Endothelial cell of umbilical vein (primary cell): ENCODE measurements at regions not wholly inside any gene's neighbourhood (a gene's known extent, or its start where the extent isn't known, plus 50 kb on each side); places are given as distances from the start of the nearest gene placed in this dataset.

Experiments
- CTCF ChIP-seq, 2 donors: IDR thresholded peaks; 1 replicate in 1 of 2; 2 replicates in 1 of 2; pipeline ENCODE4 v1.5.1; 2011; ENCODE audit warnings: low read length in 2 of 2, mild to moderate bottlenecking in 2 of 2, moderate library complexity in 2 of 2, control low read depth in 1 of 2, inconsistent platforms in 1 of 2, low read depth in 1 of 2; ENCODE audit not compliant: insufficient read depth in 1 of 2; ENCODE audit errors: extremely low read depth in 1 of 2
- EZH2 ChIP-seq: IDR thresholded peaks from 2 replicates; pipeline ENCODE4 v1.6.1; 2012; ENCODE audit warnings: borderline replicate concordance, low read depth, mild to moderate bottlenecking, moderate library complexity, low read length, inconsistent platforms; ENCODE audit not compliant: severe bottlenecking
- FOS ChIP-seq: IDR thresholded peaks from 2 replicates; pipeline ENCODE4 v1.6.1; 2011; ENCODE audit warnings: mild to moderate bottlenecking, low read length, moderate library complexity, borderline replicate concordance; ENCODE audit not compliant: insufficient read depth
- GATA2 ChIP-seq: IDR thresholded peaks from 2 replicates; pipeline ENCODE4 v1.7.0; 2011; ENCODE audit warnings: low read depth, mild to moderate bottlenecking, moderate library complexity, mixed read lengths, low read length; ENCODE audit not compliant: insufficient read length, insufficient read depth
- JUN ChIP-seq: IDR thresholded peaks from 2 replicates; pipeline ENCODE4 v1.6.1; 2011; ENCODE audit warnings: borderline replicate concordance, low read depth; ENCODE audit not compliant: insufficient read length, insufficient read depth
- MYC ChIP-seq: IDR thresholded peaks from one replicate; pipeline ENCODE4 v1.6.1; 2011; ENCODE audit warnings: mild to moderate bottlenecking, low read depth, low read length
- POLR2A ChIP-seq: IDR thresholded peaks from 2 replicates; pipeline ENCODE4 v1.6.1; 2012; ENCODE audit warnings: low read depth, mild to moderate bottlenecking, control low read depth, low read length
- POLR2AphosphoS5 ChIP-seq: IDR thresholded peaks from 2 replicates; pipeline ENCODE4 v1.6.1; 2012; ENCODE audit warnings: low read depth, mild to moderate bottlenecking, control low read depth, low read length, moderate library complexity; ENCODE audit not compliant: insufficient read depth
- TF ChIP-seq, protein P1 (sequence below): IDR thresholded peaks from 2 replicates; pipeline ENCODE4 v1.6.1; 2011; ENCODE audit not compliant: insufficient read depth, insufficient read length

GRCh38 chr3:162437480-162437879 lies 940.9 kb downstream of the OTOL1 start:
- TF ChIP-seq EZH2 (no peak), CTCF (IDR thresholded peaks at IDR 0.05; ENCODE audit: extremely low read depth in 1 of 2, insufficient read depth in 1 of 2, low read depth in 1 of 2, low read length in 2 of 2) (no peak), POLR2A (no peak), POLR2AphosphoS5 (no peak), MYC (no peak), GATA2 (no peak), FOS (no peak), JUN (no peak)
- TF ChIP-seq, protein P1, sequence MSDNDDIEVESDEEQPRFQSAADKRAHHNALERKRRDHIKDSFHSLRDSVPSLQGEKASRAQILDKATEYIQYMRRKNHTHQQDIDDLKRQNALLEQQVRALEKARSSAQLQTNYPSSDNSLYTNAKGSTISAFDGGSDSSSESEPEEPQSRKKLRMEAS: no peak
